AG04450 (cell line): ENCODE measurements at regions not wholly inside any gene's neighbourhood (a gene's known extent, or its start where the extent isn't known, plus 50 kb on each side); places are given as distances from the start of the nearest gene placed in this dataset.
"Not testable (repeated sequence)": the region's sequence is repeated elsewhere in the genome, so short reads cannot be mapped to it uniquely, and the experiment has no call there.

Experiments used
- CTCF ChIA-PET: fragments of 300-600, 350-600 bp; formaldehyde crosslinking; extraction: SDS; loops from one replicate; lab custom pipeline; 2022; ENCODE audit warnings: antibody characterized with exemption, inconsistent platforms; lab: Charles Lee
- POLR2A ChIA-PET: fragments of 350-600 bp; formaldehyde crosslinking; extraction: SDS; loops from one replicate; lab custom pipeline; 2021; ENCODE audit warnings: antibody characterized with exemption, inconsistent platforms; lab: Yijun Ruan, JAX
- DNase-seq: peaks from one replicate; pipeline ENCODE4 v3.0.0-alpha.2; 2011; ENCODE audit warnings: low read depth, low spot score
- H3K27ac ChIP-seq: one replicate; pipeline ENCODE4 v1.5.1; 2012; ENCODE audit warnings: low read depth, low read length, control low read depth
- H3K27me3 ChIP-seq: one replicate; pipeline ENCODE4 v1.6.0; 2012; ENCODE audit warnings: low read length; ENCODE audit not compliant: control insufficient read depth, insufficient read depth
- H3K4me3 ChIP-seq: 2 replicates; pipeline ENCODE4 v1.5.1; 2011; ENCODE audit warnings: mild to moderate bottlenecking, low read depth, low read length, control low read depth
- H3K9me3 ChIP-seq: 2 replicates; pipeline ENCODE4 v1.5.1; 2012; ENCODE audit warnings: low read length; ENCODE audit not compliant: control insufficient read depth, insufficient read depth
- CTCF ChIP-seq: IDR thresholded peaks from 2 replicates; pipeline ENCODE4 v1.5.1; 2011; ENCODE audit warnings: low read depth, low read length, control low read depth, inconsistent platforms

- ChIA-PET POLR2A (no interaction called here), CTCF (no interaction called here)
- H3K4me3 ChIP-seq = no peak overlapping the region
- H3K27ac ChIP-seq = no peak overlapping the region
- H3K27me3 ChIP-seq = no peaks in the 10 kb centered on the region
- TF ChIP-seq CTCF = no peak
- H3K9me3 ChIP-seq = peaks cover 6% of the 10 kb centered on the region
- DNase-seq = no peak
These were observed 69.7 kb upstream of the RPL38 start for GRCh38 chr17:74133740-74134139.

GRCh38 chr17:74134234-74134633, 69.2 kb upstream of the RPL38 start:
- H3K4me3 ChIP-seq, DNase-seq, POLR2A ChIA-PET, CTCF ChIA-PET, H3K27ac ChIP-seq, H3K9me3 ChIP-seq, H3K27me3 ChIP-seq: not testable (repeated sequence)

GRCh38 chr17:74134991-74135390, 68.5 kb upstream of the RPL38 start:
- Histone ChIP-seq H3K9me3 (peaks cover 6% of the 10 kb centered on the region), H3K4me3 (no peak overlapping the region), H3K27me3 (no peaks in the 10 kb centered on the region), H3K27ac (no peak overlapping the region)
- TF ChIP-seq CTCF = no peak
- DNase-seq = no peak
- CTCF ChIA-PET = no interaction called here
- POLR2A ChIA-PET = no interaction called here

GRCh38 chr17:74135391-74136167, 67.9 kb upstream of the RPL38 start:
- CTCF ChIA-PET = no interaction called here
- H3K27ac ChIP-seq = no peak overlapping the region
- no peak for TF ChIP-seq CTCF
- no peaks in the 10 kb centered on the region for H3K27me3 ChIP-seq
- POLR2A ChIA-PET = no interaction called here
- H3K9me3 ChIP-seq = peaks cover 3% of the 10 kb centered on the region; the same call in 1 of the 2 replicates
- H3K4me3 ChIP-seq = no peak overlapping the region
- no peak for DNase-seq

GRCh38 chr17:74137416-74137815, 66.1 kb upstream of the RPL38 start:
- no peak for TF ChIP-seq CTCF
- H3K27ac ChIP-seq = no peak overlapping the region
- no peak overlapping the region for H3K4me3 ChIP-seq
- no peaks in the 10 kb centered on the region for H3K27me3 ChIP-seq
- peaks cover 3% of the 10 kb centered on the region; the same call in 1 of the 2 replicates for H3K9me3 ChIP-seq
- ChIA-PET CTCF (no interaction called here), POLR2A (no interaction called here)
- DNase-seq = no peak
